ENCODE measurements at regions not wholly inside any gene's neighbourhood (a gene's known extent, or its start where the extent isn't known, plus 50 kb on each side); places are given as distances from the start of the nearest gene placed in this dataset.

DNA sequence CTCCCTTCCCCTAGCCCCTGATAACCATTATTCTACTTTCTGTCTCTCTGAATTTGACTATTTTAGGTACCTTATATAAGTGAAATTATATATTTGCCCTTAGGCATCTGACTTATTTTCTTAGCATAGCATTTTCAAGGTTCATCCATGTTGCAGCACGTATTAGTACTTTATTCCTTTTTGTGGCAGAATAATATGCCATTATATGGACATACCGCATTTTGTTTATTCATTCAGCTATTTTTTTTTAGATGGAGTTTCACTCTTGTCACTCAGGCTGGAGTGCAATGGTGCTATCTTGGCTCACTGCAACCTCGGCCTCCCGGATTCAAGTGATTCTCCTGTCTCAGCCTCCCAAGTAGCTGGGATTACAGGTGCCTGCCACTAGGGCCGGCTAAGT, 326.2 kb upstream of the PLXNA2 start:
- Histone ChIP-seq H3K4me2 (no peak overlapping the region), H3K27me3 (ENCODE audit: insufficient read depth) (no peaks in the 10 kb centered on the region), H3F3A (replicated peaks; ENCODE audit: low read depth) (no peaks in the 10 kb centered on the region), H3K4me1 (ENCODE audit: insufficient read depth) (no peaks in the 10 kb centered on the region), H3K36me3 (ENCODE audit: insufficient read depth) (no peaks in the 10 kb centered on the region), H4K20me1 (replicated peaks; ENCODE audit: insufficient read depth) (no peaks in the 10 kb centered on the region), H2AFZ (no peak overlapping the region), H3K27ac (ENCODE audit: low read depth) (no peak overlapping the region), H3K9me2 (ENCODE audit: insufficient read depth) (0 out of 2 replicates have a peak, but pooled peaks cover 3% of the 10 kb centered on the region), H3K79me2 (replicated peaks; ENCODE audit: insufficient read depth) (no peaks in the 10 kb centered on the region), H3K4me3 (no peak overlapping the region)
- no peak overlapping the region for H3K27ac Mint-ChIP-seq
- no peaks in the 10 kb centered on the region; the same call in 2 of the 3 replicates for H3K4me1 Mint-ChIP-seq
- no peak for DNase-seq (ENCODE audit: low spot score)
- no peak for ATAC-seq
- peaks cover 9% of the 10 kb centered on the region; the same call in 2 of the 3 replicates for H3K9me3 Mint-ChIP-seq
- no peaks in the 10 kb centered on the region for H3K27me3 Mint-ChIP-seq (ENCODE audit: insufficient read depth, low read depth, poor library complexity)
- H3K4me3 Mint-ChIP-seq = no peak overlapping the region
- H3K36me3 Mint-ChIP-seq (ENCODE audit: low read depth) = no peaks in the 10 kb centered on the region
- no peak for TF ChIP-seq JUNB (IDR thresholded peaks at IDR 0.05; ENCODE audit: unreplicated experiment)
- no peak for TF ChIP-seq POLR2AphosphoS5 (IDR thresholded peaks at IDR 0.05; ENCODE audit: low read depth)
- TF ChIP-seq, protein P1, sequence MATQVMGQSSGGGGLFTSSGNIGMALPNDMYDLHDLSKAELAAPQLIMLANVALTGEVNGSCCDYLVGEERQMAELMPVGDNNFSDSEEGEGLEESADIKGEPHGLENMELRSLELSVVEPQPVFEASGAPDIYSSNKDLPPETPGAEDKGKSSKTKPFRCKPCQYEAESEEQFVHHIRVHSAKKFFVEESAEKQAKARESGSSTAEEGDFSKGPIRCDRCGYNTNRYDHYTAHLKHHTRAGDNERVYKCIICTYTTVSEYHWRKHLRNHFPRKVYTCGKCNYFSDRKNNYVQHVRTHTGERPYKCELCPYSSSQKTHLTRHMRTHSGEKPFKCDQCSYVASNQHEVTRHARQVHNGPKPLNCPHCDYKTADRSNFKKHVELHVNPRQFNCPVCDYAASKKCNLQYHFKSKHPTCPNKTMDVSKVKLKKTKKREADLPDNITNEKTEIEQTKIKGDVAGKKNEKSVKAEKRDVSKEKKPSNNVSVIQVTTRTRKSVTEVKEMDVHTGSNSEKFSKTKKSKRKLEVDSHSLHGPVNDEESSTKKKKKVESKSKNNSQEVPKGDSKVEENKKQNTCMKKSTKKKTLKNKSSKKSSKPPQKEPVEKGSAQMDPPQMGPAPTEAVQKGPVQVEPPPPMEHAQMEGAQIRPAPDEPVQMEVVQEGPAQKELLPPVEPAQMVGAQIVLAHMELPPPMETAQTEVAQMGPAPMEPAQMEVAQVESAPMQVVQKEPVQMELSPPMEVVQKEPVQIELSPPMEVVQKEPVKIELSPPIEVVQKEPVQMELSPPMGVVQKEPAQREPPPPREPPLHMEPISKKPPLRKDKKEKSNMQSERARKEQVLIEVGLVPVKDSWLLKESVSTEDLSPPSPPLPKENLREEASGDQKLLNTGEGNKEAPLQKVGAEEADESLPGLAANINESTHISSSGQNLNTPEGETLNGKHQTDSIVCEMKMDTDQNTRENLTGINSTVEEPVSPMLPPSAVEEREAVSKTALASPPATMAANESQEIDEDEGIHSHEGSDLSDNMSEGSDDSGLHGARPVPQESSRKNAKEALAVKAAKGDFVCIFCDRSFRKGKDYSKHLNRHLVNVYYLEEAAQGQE (IDR thresholded peaks at IDR 0.05; ENCODE audit: unreplicated experiment) = no peak
- TF ChIP-seq, protein P2, sequence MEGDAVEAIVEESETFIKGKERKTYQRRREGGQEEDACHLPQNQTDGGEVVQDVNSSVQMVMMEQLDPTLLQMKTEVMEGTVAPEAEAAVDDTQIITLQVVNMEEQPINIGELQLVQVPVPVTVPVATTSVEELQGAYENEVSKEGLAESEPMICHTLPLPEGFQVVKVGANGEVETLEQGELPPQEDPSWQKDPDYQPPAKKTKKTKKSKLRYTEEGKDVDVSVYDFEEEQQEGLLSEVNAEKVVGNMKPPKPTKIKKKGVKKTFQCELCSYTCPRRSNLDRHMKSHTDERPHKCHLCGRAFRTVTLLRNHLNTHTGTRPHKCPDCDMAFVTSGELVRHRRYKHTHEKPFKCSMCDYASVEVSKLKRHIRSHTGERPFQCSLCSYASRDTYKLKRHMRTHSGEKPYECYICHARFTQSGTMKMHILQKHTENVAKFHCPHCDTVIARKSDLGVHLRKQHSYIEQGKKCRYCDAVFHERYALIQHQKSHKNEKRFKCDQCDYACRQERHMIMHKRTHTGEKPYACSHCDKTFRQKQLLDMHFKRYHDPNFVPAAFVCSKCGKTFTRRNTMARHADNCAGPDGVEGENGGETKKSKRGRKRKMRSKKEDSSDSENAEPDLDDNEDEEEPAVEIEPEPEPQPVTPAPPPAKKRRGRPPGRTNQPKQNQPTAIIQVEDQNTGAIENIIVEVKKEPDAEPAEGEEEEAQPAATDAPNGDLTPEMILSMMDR (conservative IDR thresholded peaks at IDR 0.05; ENCODE audit: low read depth in 2 of 2) = no peak
- TF ChIP-seq EZH2 (IDR thresholded peaks at IDR 0.05; ENCODE audit: low read depth, unreplicated experiment) = no peak
- TF ChIP-seq, protein P3, sequence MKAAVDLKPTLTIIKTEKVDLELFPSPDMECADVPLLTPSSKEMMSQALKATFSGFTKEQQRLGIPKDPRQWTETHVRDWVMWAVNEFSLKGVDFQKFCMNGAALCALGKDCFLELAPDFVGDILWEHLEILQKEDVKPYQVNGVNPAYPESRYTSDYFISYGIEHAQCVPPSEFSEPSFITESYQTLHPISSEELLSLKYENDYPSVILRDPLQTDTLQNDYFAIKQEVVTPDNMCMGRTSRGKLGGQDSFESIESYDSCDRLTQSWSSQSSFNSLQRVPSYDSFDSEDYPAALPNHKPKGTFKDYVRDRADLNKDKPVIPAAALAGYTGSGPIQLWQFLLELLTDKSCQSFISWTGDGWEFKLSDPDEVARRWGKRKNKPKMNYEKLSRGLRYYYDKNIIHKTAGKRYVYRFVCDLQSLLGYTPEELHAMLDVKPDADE (IDR thresholded peaks at IDR 0.05) = no peak
- TF ChIP-seq NANOG (IDR thresholded peaks at IDR 0.05; ENCODE audit: borderline replicate concordance) = no peak
- TF ChIP-seq ZNF114 (CRISPR knock-in tag; IDR thresholded peaks at IDR 0.05) = no peak
- TF ChIP-seq, protein P4, sequence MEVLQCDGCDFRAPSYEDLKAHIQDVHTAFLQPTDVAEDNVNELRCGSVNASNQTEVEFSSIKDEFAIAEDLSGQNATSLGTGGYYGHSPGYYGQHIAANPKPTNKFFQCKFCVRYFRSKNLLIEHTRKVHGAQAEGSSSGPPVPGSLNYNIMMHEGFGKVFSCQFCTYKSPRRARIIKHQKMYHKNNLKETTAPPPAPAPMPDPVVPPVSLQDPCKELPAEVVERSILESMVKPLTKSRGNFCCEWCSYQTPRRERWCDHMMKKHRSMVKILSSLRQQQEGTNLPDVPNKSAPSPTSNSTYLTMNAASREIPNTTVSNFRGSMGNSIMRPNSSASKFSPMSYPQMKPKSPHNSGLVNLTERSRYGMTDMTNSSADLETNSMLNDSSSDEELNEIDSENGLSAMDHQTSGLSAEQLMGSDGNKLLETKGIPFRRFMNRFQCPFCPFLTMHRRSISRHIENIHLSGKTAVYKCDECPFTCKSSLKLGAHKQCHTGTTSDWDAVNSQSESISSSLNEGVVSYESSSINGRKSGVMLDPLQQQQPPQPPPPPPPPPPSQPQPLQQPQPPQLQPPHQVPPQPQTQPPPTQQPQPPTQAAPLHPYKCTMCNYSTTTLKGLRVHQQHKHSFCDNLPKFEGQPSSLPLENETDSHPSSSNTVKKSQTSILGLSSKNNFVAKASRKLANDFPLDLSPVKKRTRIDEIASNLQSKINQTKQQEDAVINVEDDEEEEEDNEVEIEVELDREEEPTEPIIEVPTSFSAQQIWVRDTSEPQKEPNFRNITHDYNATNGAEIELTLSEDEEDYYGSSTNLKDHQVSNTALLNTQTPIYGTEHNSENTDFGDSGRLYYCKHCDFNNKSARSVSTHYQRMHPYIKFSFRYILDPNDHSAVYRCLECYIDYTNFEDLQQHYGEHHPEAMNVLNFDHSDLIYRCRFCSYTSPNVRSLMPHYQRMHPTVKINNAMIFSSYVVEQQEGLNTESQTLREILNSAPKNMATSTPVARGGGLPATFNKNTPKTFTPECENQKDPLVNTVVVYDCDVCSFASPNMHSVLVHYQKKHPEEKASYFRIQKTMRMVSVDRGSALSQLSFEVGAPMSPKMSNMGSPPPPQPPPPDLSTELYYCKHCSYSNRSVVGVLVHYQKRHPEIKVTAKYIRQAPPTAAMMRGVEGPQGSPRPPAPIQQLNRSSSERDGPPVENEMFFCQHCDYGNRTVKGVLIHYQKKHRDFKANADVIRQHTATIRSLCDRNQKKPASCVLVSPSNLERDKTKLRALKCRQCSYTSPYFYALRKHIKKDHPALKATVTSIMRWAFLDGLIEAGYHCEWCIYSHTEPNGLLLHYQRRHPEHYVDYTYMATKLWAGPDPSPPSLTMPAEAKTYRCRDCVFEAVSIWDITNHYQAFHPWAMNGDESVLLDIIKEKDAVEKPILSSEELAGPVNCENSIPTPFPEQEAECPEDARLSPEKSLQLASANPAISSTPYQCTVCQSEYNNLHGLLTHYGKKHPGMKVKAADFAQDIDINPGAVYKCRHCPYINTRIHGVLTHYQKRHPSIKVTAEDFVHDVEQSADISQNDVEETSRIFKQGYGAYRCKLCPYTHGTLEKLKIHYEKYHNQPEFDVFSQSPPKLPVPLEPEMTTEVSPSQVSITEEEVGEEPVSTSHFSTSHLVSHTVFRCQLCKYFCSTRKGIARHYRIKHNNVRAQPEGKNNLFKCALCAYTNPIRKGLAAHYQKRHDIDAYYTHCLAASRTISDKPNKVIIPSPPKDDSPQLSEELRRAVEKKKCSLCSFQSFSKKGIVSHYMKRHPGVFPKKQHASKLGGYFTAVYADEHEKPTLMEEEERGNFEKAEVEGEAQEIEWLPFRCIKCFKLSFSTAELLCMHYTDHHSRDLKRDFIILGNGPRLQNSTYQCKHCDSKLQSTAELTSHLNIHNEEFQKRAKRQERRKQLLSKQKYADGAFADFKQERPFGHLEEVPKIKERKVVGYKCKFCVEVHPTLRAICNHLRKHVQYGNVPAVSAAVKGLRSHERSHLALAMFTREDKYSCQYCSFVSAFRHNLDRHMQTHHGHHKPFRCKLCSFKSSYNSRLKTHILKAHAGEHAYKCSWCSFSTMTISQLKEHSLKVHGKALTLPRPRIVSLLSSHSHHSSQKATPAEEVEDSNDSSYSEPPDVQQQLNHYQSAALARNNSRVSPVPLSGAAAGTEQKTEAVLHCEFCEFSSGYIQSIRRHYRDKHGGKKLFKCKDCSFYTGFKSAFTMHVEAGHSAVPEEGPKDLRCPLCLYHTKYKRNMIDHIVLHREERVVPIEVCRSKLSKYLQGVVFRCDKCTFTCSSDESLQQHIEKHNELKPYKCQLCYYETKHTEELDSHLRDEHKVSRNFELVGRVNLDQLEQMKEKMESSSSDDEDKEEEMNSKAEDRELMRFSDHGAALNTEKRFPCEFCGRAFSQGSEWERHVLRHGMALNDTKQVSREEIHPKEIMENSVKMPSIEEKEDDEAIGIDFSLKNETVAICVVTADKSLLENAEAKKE (CRISPR knock-in tag; IDR thresholded peaks at IDR 0.05) = no peak
- TF ChIP-seq EZH2phosphoT487 (IDR thresholded peaks at IDR 0.05; ENCODE audit: unreplicated experiment) = no peak
- TF ChIP-seq STAT1 (IDR thresholded peaks at IDR 0.05; ENCODE audit: unreplicated experiment) = no peak
- no peak for TF ChIP-seq ZNF331 (CRISPR knock-in tag; IDR thresholded peaks at IDR 0.05; ENCODE audit: low read depth)
- TF ChIP-seq CREB1 (CRISPR knock-in tag; IDR thresholded peaks at IDR 0.05; ENCODE audit: low read depth) = no peak

Measured in GM23338 (cell line).